Keratinocyte (primary cell): ENCODE measurements at regions not wholly inside any gene's neighbourhood (a gene's known extent, or its start where the extent isn't known, plus 50 kb on each side); places are given as distances from the start of the nearest gene placed in this dataset.

Experiments used
- EZH2 ChIP-seq: IDR thresholded peaks from one replicate; pipeline ENCODE4 v1.6.1; 2012; ENCODE audit warnings: inconsistent platforms, mild to moderate bottlenecking, low read length, moderate library complexity
- TF ChIP-seq, protein P1 (sequence below), 3 experiments: IDR thresholded peaks in 1 of 3; conservative IDR thresholded peaks in 1 of 3; optimal IDR thresholded peaks in 1 of 3; 2 replicates in 2 of 3; 3 replicates in 1 of 3; pipeline versions ENCODE3 to v1.5.1; 2011; ENCODE audit warnings: low read length in 3 of 3, mild to moderate bottlenecking in 3 of 3, moderate library complexity in 2 of 3, control low read depth in 1 of 3, inconsistent platforms in 1 of 3; ENCODE audit not compliant: insufficient read depth in 2 of 3; ENCODE audit errors: extremely low read depth in 1 of 3

DNA sequence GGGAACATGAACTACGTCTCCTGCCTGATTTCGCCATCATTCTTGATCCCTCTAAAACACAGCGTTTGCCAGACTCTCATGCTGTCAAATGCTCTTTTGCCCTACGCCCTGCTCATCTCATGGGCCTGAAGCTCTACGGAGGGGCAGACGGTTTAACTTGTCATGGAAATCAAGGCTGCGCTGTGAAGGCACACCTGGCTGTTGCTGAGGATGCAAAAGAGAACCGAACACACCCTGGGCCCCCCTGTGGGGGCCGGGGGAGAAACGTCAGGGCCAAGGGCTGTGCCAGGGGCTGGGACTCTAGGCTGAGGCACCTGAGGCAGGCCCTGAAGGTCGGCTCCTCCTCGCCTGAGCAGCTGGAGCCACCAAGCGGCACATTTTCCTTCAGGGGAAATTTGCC is 957.2 kb downstream of the BRD1 start:
- TF ChIP-seq, protein P1, sequence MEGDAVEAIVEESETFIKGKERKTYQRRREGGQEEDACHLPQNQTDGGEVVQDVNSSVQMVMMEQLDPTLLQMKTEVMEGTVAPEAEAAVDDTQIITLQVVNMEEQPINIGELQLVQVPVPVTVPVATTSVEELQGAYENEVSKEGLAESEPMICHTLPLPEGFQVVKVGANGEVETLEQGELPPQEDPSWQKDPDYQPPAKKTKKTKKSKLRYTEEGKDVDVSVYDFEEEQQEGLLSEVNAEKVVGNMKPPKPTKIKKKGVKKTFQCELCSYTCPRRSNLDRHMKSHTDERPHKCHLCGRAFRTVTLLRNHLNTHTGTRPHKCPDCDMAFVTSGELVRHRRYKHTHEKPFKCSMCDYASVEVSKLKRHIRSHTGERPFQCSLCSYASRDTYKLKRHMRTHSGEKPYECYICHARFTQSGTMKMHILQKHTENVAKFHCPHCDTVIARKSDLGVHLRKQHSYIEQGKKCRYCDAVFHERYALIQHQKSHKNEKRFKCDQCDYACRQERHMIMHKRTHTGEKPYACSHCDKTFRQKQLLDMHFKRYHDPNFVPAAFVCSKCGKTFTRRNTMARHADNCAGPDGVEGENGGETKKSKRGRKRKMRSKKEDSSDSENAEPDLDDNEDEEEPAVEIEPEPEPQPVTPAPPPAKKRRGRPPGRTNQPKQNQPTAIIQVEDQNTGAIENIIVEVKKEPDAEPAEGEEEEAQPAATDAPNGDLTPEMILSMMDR (optimal IDR thresholded peaks at IDR 0.05 in 1 of 3, IDR thresholded peaks at IDR 0.05 in 1 of 3, conservative IDR thresholded peaks at IDR 0.05 in 1 of 3; ENCODE audit: extremely low read depth in 1 of 3, insufficient read depth in 2 of 3, low read length in 3 of 3) = no peak
- no peak for TF ChIP-seq EZH2
